Epithelial cell of esophagus (primary cell): ENCODE measurements at regions not wholly inside any gene's neighbourhood (a gene's known extent, or its start where the extent isn't known, plus 50 kb on each side); places are given as distances from the start of the nearest gene placed in this dataset.
"Not testable (repeated sequence)": the region's sequence is repeated elsewhere in the genome, so short reads cannot be mapped to it uniquely, and the experiment has no call there.

Source experiments
- DNase-seq: peaks from one replicate; pipeline ENCODE4 v3.0.0; 2010; ENCODE audit warnings: low read depth
- H3K4me3 ChIP-seq: 2 replicates; pipeline ENCODE4 v1.5.1; 2011; ENCODE audit warnings: mild to moderate bottlenecking, low read length, control low read depth
- CTCF ChIP-seq: IDR thresholded peaks from 2 replicates; pipeline ENCODE4 v1.5.1; 2011; ENCODE audit warnings: low read depth, mild to moderate bottlenecking, low read length, control low read depth, inconsistent platforms; ENCODE audit not compliant: insufficient read depth; ENCODE audit errors: missing control alignments

- TF ChIP-seq CTCF = no peak
- DNase-seq = no peak
- H3K4me3 ChIP-seq = no peak overlapping the region
These were observed 601.9 kb downstream of the GALC start for GRCh38 chr14:87391066-87391465.

- no peak for TF ChIP-seq CTCF
- no peak for DNase-seq
- no peak overlapping the region for H3K4me3 ChIP-seq
These were observed 604.0 kb downstream of the GALC start for GRCh38 chr14:87388946-87389345.

GRCh38 chr14:87387806-87388205 lies 605.2 kb downstream of the GALC start:
- no peak overlapping the region for H3K4me3 ChIP-seq
- no peak for TF ChIP-seq CTCF
- no peak for DNase-seq

GRCh38 chr14:87386524-87386923 lies 606.5 kb downstream of the GALC start:
- H3K4me3 ChIP-seq = no peak overlapping the region
- no peak for DNase-seq
- no peak for TF ChIP-seq CTCF

GRCh38 chr14:87380054-87380453 lies 612.9 kb downstream of the GALC start:
- DNase-seq = no peak
- no peak overlapping the region for H3K4me3 ChIP-seq
- TF ChIP-seq CTCF = no peak

GRCh38 chr14:87368751-87369150 lies 624.2 kb downstream of the GALC start:
- H3K4me3 ChIP-seq = no peak overlapping the region
- no peak for TF ChIP-seq CTCF
- DNase-seq = no peak

GRCh38 chr14:87360246-87360645 lies 632.7 kb downstream of the GALC start:
- not testable (repeated sequence) for H3K4me3 ChIP-seq, DNase-seq

- H3K4me3 ChIP-seq = no peak overlapping the region
- no peak for TF ChIP-seq CTCF
- peak; percentile 16 for DNase-seq
These were observed 642.0 kb downstream of the GALC start for GRCh38 chr14:87351007-87351406.
